HUES64 (cell line): ENCODE measurements at regions not wholly inside any gene's neighbourhood (a gene's known extent, or its start where the extent isn't known, plus 50 kb on each side); places are given as distances from the start of the nearest gene placed in this dataset.

Experiments used
- H3K27ac ChIP-seq: 2 replicates; pipeline ENCODE4 v1.7.0; 2013; ENCODE audit warnings: low read depth, low read length, inconsistent platforms
- H3K27me3 ChIP-seq: 2 replicates; pipeline ENCODE4 v1.6.1; 2013; ENCODE audit warnings: mild to moderate bottlenecking, low read length; ENCODE audit not compliant: insufficient read depth
- H3K36me3 ChIP-seq: 2 replicates; pipeline ENCODE4 v1.6.1; 2013; ENCODE audit warnings: mild to moderate bottlenecking, low read length; ENCODE audit not compliant: insufficient read depth
- H3K4me1 ChIP-seq: 2 replicates; pipeline ENCODE4 v1.6.1; 2013; ENCODE audit warnings: mild to moderate bottlenecking, low read length, moderate library complexity; ENCODE audit not compliant: insufficient read depth
- H3K4me3 ChIP-seq: 2 replicates; pipeline ENCODE4 v1.5.1; 2013; ENCODE audit warnings: mild to moderate bottlenecking, low read length, moderate library complexity
- H3K9ac ChIP-seq: 2 replicates; pipeline ENCODE4 v1.6.1; 2013; ENCODE audit warnings: mild to moderate bottlenecking, low read depth, low read length
- H3K9me3 ChIP-seq: 2 replicates; pipeline ENCODE4 v1.6.1; 2013; ENCODE audit warnings: low read depth, low read length; ENCODE audit not compliant: insufficient read depth
- WGBS: fragments of 150-250, 120-280 bp; methylation state at CpG from one replicate; pipeline ENCODE4 v1.1.7; 2013; ENCODE audit warnings: missing lambda C conversion rate; 5-methylcytosine and 5-hydroxymethylcytosine counted together

DNA sequence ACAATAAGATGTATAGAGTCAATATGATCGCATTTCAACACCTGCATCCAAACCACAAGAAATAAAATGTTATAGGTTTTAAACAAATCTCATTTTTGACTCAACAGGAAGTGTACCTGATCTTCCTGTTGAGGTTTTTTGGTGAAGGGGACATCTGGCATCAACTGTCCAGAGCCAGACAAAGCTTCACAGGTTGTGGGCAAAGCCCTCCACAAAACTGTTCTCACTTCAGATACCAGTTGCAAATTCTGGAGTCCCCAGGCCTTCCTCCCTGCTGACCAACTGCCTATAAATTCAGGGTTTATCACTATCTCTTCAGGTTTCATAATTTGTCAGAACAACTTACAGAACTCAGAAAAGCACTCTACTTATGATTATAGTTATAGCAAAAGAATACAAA is 326.1 kb upstream of the CAMK1G start:
- Histone ChIP-seq H3K9ac (no peak overlapping the region), H3K27me3 (no peaks in the 10 kb centered on the region), H3K9me3 (peaks cover 35% of the 10 kb centered on the region), H3K27ac (no peak overlapping the region), H3K4me1 (no peaks in the 10 kb centered on the region), H3K36me3 (no peaks in the 10 kb centered on the region), H3K4me3 (no peak overlapping the region)
- no CpG with 5 or more reads among the region's 1 CpG for WGBS

DNA sequence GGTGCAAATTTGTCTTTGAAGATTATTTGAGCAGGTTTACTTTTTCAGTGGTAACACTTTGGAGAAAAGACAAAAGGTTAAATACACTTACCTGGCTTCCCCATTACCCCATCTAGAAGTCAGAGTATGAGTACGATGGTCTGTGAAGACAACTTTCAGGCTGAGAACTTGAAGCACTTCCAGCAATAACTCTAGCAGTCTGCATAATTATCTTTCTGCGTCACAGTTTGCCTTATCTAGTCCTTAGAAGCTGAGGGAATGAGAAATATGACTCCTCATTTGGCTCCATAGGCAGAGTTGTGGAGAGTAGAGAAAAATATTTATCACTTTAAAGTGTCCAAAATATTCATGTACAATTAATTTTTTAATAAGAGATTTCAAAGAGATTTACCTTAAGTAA is 323.4 kb upstream of the CAMK1G start:
- H3K9ac ChIP-seq: no peak overlapping the region
- no peaks in the 10 kb centered on the region for H3K27me3 ChIP-seq
- H3K27ac ChIP-seq: no peak overlapping the region
- H3K36me3 ChIP-seq: no peaks in the 10 kb centered on the region
- no peak overlapping the region for H3K4me3 ChIP-seq
- WGBS: 100% methylated on average over 2 of the region's 2 CpGs
- peaks cover 35% of the 10 kb centered on the region for H3K9me3 ChIP-seq
- H3K4me1 ChIP-seq: no peaks in the 10 kb centered on the region

DNA sequence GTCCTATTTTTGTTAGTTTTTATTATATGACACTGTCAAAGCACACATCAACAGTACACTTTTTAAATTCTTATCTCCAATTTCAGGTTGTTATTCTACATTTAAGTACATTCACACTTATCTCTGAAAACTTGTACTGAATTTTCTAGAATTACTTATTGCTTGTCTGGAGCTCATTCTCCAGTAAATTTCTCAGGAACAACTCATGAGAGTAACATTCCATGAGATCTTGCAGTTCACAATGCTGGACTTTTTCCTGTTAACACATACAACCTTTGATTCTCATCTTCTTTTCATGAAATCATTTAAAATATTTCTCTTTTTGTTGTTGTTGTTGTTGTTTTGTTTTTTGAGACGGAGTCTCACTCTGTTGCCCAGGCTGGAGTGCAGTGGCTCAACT is 320.9 kb upstream of the CAMK1G start:
- Histone ChIP-seq H3K9ac (no peak overlapping the region), H3K4me1 (no peaks in the 10 kb centered on the region)
- WGBS: 85% methylated on average over 1 of the region's 1 CpG

DNA sequence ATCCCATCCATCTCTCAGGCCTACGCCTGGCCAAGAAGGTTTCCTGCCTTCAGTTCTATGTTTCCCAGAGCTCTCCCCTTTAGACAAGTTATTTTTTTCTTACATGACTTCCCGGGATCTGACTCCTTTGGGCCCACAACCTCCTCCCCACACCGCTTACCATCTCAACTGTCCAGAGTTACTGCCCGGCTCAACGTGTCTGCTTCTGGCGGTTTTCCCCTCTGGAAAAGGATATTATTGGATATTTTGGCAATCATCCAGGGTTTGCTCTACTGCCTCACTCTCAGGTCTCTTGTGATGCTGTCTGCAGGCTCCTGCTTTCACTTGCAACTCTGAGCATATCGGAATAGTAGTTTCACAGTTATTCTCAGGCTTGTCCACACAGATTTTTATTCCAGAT is 318.2 kb upstream of the CAMK1G start:
- Histone ChIP-seq H3K9ac (no peak overlapping the region), H3K4me3 (no peak overlapping the region), H3K27ac (no peak overlapping the region), H3K36me3 (no peaks in the 10 kb centered on the region), H3K27me3 (no peaks in the 10 kb centered on the region), H3K4me1 (no peaks in the 10 kb centered on the region), H3K9me3 (no peaks in the 10 kb centered on the region; the same call in 1 of the 2 replicates)
- 97% methylated on average over 7 of the region's 7 CpGs for WGBS

More for the DNA sequence above, 320.9 kb upstream of the CAMK1G start:
- no peaks in the 10 kb centered on the region for H3K36me3 ChIP-seq
- no peaks in the 10 kb centered on the region for H3K27me3 ChIP-seq
- no peak overlapping the region for H3K27ac ChIP-seq
- no peak overlapping the region for H3K4me3 ChIP-seq
- peaks cover 26% of the 10 kb centered on the region for H3K9me3 ChIP-seq

DNA sequence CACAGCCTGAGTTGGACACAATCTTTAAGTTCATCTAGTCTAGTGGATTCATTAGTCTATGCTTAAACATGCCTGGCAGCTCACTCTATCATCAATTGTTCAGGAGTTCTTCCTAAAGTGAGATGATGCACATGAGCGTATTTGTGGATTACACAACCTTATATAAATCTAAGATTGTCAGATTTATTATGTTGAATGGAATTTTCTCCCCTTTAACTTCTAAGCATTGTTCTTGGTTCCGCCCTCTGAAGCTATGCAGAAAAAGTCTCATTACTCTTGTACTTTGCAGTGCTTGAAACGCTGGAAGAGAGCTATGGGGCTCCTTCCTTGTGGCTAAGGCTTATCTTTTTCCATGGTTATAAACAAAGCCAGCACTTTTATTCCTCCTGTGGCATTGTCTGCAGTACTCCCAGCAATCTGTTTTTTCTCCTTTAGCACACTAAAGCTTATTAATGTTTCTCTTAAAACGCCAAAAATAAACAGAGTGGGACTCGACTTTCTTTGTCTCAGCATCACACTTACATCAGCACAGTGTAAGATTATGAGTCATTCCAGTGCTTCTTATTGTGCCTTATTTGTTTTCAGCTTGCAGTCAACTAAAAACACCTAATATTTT is 316.8 kb upstream of the CAMK1G start:
- H3K27ac ChIP-seq: no peak overlapping the region
- no peak overlapping the region for H3K4me3 ChIP-seq
- 86% methylated on average over 4 of the region's 5 CpGs for WGBS

DNA sequence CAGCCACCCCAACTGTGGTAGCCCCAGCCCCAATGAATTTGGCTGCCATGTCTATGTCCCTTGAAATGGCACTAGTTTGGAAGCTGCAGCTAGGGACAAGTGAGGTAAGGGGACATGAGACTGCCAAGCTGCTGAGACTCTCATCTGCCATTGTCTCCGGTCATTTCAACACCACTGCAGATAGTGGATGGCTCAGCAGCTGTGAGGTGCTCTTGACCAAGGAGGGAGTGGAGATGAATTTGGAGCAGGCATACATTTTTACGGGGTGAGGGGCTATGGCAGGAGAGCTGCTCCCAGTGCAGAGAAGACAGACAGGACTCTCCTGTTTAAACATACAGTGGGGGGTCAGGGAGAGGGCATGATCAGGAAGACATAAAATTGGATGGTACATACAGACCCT is 315.5 kb upstream of the CAMK1G start:
- Histone ChIP-seq H3K9me3 (no peaks in the 10 kb centered on the region), H3K27me3 (no peaks in the 10 kb centered on the region), H3K4me1 (no peaks in the 10 kb centered on the region), H3K4me3 (no peak overlapping the region), H3K9ac (no peak overlapping the region), H3K27ac (no peak overlapping the region), H3K36me3 (no peaks in the 10 kb centered on the region)
- WGBS: 85% methylated on average over 2 of the region's 2 CpGs

More for the DNA sequence above, 316.8 kb upstream of the CAMK1G start:
- H3K9ac ChIP-seq: no peak overlapping the region
- H3K27me3 ChIP-seq: no peaks in the 10 kb centered on the region
- no peaks in the 10 kb centered on the region for H3K4me1 ChIP-seq
- no peaks in the 10 kb centered on the region for H3K9me3 ChIP-seq
- H3K36me3 ChIP-seq: no peaks in the 10 kb centered on the region

DNA sequence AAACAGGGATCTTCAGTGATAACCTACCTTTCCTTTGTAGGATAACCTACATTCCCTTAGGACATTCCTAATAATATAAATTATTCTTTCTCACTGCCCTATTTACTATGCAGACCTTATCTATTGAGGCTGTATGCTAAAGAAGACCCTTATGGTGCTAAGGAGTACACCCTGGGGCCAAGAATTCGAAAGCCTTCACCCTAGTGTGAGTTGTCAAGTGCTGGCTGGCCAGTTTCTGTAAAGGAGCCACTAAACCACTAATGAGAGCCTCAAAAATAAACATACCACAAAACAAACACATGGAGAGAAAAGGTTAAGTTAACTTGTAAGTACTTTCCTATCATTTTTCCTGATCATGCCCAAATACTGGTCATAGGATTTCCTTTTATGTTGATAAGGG is 315.0 kb upstream of the CAMK1G start:
- Histone ChIP-seq H3K4me1 (no peaks in the 10 kb centered on the region), H3K27me3 (no peaks in the 10 kb centered on the region), H3K9ac (no peak overlapping the region), H3K4me3 (no peak overlapping the region), H3K27ac (no peak overlapping the region), H3K36me3 (no peaks in the 10 kb centered on the region), H3K9me3 (no peaks in the 10 kb centered on the region)
- WGBS: 50% methylated on average over 1 of the region's 1 CpG

DNA sequence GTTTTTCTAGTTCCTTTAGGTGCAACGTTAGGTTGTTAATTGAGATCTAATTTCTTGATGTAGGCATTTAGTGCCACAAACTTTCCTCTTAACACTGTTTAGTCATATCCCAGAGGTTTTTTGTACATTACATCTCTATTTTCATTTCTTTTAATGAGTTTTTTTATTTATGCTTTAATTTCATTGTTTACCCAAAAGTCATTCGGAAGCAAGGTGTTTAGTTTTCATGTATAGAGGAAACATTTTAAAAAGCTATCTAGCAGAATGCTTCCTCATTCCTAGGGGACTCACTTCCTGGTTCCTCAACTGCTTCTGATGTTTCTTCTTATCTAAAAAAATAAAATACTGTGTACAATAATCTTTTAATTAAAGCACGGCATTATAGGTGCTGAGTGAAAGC is 307.2 kb upstream of the CAMK1G start:
- H3K4me1 ChIP-seq: no peaks in the 10 kb centered on the region
- H3K27ac ChIP-seq: no peak overlapping the region
- H3K9ac ChIP-seq: no peak overlapping the region
- H3K27me3 ChIP-seq: no peaks in the 10 kb centered on the region
- no peaks in the 10 kb centered on the region for H3K9me3 ChIP-seq
- H3K36me3 ChIP-seq: no peaks in the 10 kb centered on the region
- H3K4me3 ChIP-seq: no peak overlapping the region
- 95% methylated on average over 1 of the region's 3 CpGs for WGBS

DNA sequence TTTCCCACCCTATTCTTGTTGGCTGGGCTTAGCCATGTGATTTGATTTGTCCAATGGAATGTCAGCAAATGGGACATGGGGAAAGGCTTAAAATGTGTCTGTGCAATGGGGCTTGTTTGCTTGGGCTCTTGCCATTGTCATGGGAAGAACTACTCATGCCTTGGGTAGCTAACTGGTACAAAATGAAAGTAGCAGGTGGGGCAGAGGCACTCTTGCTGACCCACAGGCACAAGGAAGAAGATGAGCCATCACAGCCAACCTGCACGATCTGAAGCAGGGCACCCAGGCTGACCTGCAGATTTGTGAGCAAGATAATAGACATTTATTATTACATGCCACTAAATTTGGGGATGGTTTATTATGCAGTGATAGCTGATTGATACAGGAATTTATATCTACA is 305.9 kb upstream of the CAMK1G start:
- H3K9ac ChIP-seq: no peak overlapping the region
- 100% methylated on average over 1 of the region's 1 CpG for WGBS
- no peaks in the 10 kb centered on the region for H3K9me3 ChIP-seq
- H3K27me3 ChIP-seq: no peaks in the 10 kb centered on the region
- H3K4me1 ChIP-seq: no peaks in the 10 kb centered on the region
- no peak overlapping the region for H3K4me3 ChIP-seq
- no peaks in the 10 kb centered on the region for H3K36me3 ChIP-seq
- H3K27ac ChIP-seq: no peak overlapping the region

DNA sequence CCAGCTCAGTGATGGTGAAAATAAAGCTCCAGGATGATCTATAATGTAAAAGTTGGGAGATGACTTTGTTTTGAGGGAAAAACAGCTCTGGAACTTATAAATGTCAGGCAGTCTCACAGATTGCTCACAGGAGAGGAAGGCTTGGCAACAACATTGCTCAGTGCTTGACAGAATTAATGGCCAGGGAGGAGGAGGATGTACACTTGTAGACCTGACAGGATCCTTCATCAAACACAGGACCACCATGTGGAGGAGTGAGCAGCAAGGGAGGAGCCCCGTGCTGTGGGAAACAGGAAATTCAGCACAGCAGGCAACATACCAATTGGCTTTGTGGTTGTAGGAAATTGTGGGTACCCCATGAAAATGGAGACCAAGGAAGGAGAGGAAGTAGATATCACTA is 291.8 kb upstream of the CAMK1G start:
- Histone ChIP-seq H3K9ac (no peak overlapping the region; the same call in 1 of the 2 replicates), H3K27me3 (no peaks in the 10 kb centered on the region), H3K27ac (no peak overlapping the region), H3K4me3 (no peak overlapping the region), H3K36me3 (no peaks in the 10 kb centered on the region), H3K4me1 (peaks cover 10% of the 10 kb centered on the region; the same call in 1 of the 2 replicates), H3K9me3 (no peaks in the 10 kb centered on the region)
- WGBS: 50% methylated on average over 1 of the region's 1 CpG

DNA sequence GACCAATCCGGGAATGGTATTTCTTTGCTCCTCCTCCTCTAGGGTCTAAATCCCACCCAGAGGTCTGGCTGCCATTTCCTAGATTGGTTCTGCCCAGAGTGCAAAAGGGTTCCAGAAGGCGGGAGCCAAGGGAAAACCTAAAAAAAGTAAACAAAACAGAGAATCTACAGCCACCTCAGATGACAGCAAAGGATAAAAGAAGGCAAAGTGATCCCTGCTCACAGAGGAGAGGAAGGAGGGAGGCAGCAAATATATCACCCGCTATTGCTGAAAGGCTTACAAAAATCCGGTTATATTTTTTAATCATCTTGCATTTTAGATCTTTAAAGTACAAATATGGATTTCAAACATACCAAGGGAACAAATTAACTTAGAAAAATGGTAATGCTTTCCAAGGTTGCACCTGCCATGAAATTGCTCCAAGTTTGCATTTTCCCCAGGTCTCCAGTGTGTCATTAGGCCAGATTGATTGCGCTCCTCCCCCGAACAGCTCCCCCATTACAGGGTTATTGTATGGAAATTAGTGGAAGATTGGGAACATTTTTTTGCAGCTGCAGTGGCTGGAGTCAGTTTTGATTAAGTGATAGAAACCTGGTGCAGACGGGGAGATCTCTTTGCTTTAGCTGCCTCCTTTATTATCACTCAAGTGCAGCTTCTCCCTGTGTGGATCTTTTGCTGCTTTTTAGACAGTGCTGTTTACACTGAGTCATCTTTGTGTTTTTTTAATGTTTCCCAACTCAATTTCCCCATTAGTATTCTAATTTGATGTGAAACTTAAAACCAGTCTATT is 280.5 kb upstream of the CAMK1G start:
- WGBS: 93% methylated on average over 6 of the region's 7 CpGs
- no peaks in the 10 kb centered on the region for H3K27me3 ChIP-seq
- no peaks in the 10 kb centered on the region for H3K36me3 ChIP-seq
- H3K4me3 ChIP-seq: no peak overlapping the region
- H3K9me3 ChIP-seq: no peaks in the 10 kb centered on the region
- H3K27ac ChIP-seq: no peak overlapping the region
- peaks cover 14% of the 10 kb centered on the region; the same call in 1 of the 2 replicates for H3K4me1 ChIP-seq
- H3K9ac ChIP-seq: no peak overlapping the region
